HepG2 (cell line): ENCODE measurements at regions not wholly inside any gene's neighbourhood (a gene's known extent, or its start where the extent isn't known, plus 50 kb on each side); places are given as distances from the start of the nearest gene placed in this dataset.
A peak's percentile ranks its signal among the peaks of the same experiment; 100 is the strongest.

ENCODE experiments used
- CBX1 ChIP-seq: IDR thresholded peaks from one replicate; pipeline ENCODE4 v1.6.1; 2016; ENCODE audit warnings: antibody characterized with exemption, low read depth
- EP300 ChIP-seq, 3 experiments: sonication (generic) in 1 of 3; formaldehyde crosslinking in 1 of 3; IDR thresholded peaks; 2 replicates each; pipeline versions ENCODE4 v1.5.1 to v1.6.1; 2011 to 2020; ENCODE audit warnings: low read depth in 2 of 3, low read length in 2 of 3, borderline replicate concordance in 1 of 3, improper control_type of control experiment in 1 of 3, mild to moderate bottlenecking in 1 of 3, missing genetic modification reagents in 1 of 3, moderate library complexity in 1 of 3
- HNRNPUL1 ChIP-seq: fragments of 200-400 bp; formaldehyde crosslinking; IDR thresholded peaks from 2 replicates; pipeline ENCODE4 v1.6.1; 2017; ENCODE audit warnings: low read depth, mild to moderate bottlenecking, low read length, moderate library complexity
- KIAA2018 ChIP-seq: sonication (generic); formaldehyde crosslinking; IDR thresholded peaks from 2 replicates; pipeline ENCODE4 v1.5.0; 2020; ENCODE audit warnings: mild to moderate bottlenecking, missing genetic modification reagents, borderline replicate concordance
- PRPF4 ChIP-seq: fragments of 200-400 bp; formaldehyde crosslinking; IDR thresholded peaks from 2 replicates; pipeline ENCODE4 v1.6.1; 2016; ENCODE audit warnings: low read length, low read depth; ENCODE audit not compliant: poor library complexity, severe bottlenecking
- ZNF136 ChIP-seq: sonication (generic); formaldehyde crosslinking; IDR thresholded peaks from 2 replicates; pipeline ENCODE4 v1.8.1; 2022; ENCODE audit warnings: low read depth, mild to moderate bottlenecking, moderate library complexity, missing genetic modification reagents
- ZNF333 ChIP-seq: sonication (generic); formaldehyde crosslinking; IDR thresholded peaks from 2 replicates; pipeline ENCODE4 v1.4.0; 2020; ENCODE audit warnings: mild to moderate bottlenecking, missing genetic modification reagents, borderline replicate concordance
- ZNF33B ChIP-seq: sonication (generic); formaldehyde crosslinking; IDR thresholded peaks from 2 replicates; pipeline ENCODE4 v1.5.1; 2020; ENCODE audit warnings: mild to moderate bottlenecking, missing genetic modification reagents
- ZNF446 ChIP-seq: sonication (generic); formaldehyde crosslinking; IDR thresholded peaks from 2 replicates; pipeline ENCODE4 v1.5.0; 2020; ENCODE audit warnings: mild to moderate bottlenecking, missing genetic modification reagents
- ZNF558 ChIP-seq: sonication (generic); formaldehyde crosslinking; IDR thresholded peaks from 2 replicates; pipeline ENCODE4 v1.9.0; 2022; ENCODE audit warnings: mild to moderate bottlenecking, missing genetic modification reagents, borderline replicate concordance
- TF ChIP-seq, protein P1 (sequence below): sonication (generic); formaldehyde crosslinking; IDR thresholded peaks from 2 replicates; pipeline ENCODE4 v1.5.0; 2020; ENCODE audit warnings: missing genetic modification reagents
- TF ChIP-seq, protein P2 (sequence below): sonication (generic); formaldehyde crosslinking; IDR thresholded peaks from 2 replicates; pipeline ENCODE4 v1.4.0; 2020; ENCODE audit warnings: missing genetic modification reagents, borderline replicate concordance
- TF ChIP-seq, protein P3 (sequence below): sonication (generic); formaldehyde crosslinking; conservative IDR thresholded peaks from 2 replicates; pipeline ENCODE4 v1.8.0; 2022; ENCODE audit warnings: mild to moderate bottlenecking, moderate library complexity, missing genetic modification reagents

DNA sequence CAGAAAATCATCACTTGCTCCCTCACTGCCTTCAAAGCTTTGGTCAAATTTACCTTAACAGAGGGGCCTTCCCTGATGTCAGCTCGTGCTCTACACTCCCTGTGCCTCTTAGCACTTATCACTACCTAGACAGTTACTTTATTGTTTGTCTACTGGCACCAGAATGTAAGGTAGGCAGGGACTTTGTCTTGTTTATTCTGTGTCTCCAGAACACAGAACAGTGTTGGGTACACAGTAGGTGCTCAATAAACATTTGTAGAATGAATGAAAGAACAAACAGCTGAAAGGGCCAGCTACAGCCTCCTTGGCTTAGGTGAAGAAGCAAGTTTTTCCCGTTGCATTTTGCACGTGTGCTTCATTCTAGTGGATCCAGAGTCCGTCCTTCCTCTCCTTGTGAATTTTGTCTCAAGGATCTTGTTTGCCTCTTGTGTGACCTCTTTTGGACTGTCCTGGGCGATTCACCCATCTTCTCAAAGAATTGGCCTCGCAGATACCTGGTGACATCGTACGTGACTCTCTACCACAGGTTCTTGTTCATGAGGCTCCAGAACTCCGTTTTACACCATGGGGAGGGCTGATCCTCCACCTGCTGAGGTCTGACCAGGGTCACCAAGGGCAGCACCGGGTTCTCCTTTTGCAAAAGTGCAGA, 84.2 kb upstream of the ARMC2 start (continued):
- TF ChIP-seq KIAA2018 (CRISPR knock-in tag) (no peak), ZNF558 (CRISPR knock-in tag) (no peak), EP300 (IDR thresholded peaks at IDR 0.05; ENCODE audit: low read depth in 2 of 2, low read length in 2 of 2) (peak; percentile 62 to 93; a peak in 3 of 4 replicates), EP300 (CRISPR knock-in tag; IDR thresholded peaks at IDR 0.05; ENCODE audit: borderline replicate concordance) (peak; percentile 83), ZNF136 (CRISPR knock-in tag) (peak; percentile 47; the same call in 1 of the 2 replicates), ZNF333 (CRISPR knock-in tag) (no peak), PRPF4 (no peak), HNRNPUL1 (no peak), CBX1 (no peak), ZNF446 (CRISPR knock-in tag) (no peak), ZNF33B (no peak)
- TF ChIP-seq, protein P1, sequence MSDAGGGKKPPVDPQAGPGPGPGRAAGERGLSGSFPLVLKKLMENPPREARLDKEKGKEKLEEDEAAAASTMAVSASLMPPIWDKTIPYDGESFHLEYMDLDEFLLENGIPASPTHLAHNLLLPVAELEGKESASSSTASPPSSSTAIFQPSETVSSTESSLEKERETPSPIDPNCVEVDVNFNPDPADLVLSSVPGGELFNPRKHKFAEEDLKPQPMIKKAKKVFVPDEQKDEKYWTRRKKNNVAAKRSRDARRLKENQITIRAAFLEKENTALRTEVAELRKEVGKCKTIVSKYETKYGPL (CRISPR knock-in tag), result no peak
- TF ChIP-seq, protein P2, sequence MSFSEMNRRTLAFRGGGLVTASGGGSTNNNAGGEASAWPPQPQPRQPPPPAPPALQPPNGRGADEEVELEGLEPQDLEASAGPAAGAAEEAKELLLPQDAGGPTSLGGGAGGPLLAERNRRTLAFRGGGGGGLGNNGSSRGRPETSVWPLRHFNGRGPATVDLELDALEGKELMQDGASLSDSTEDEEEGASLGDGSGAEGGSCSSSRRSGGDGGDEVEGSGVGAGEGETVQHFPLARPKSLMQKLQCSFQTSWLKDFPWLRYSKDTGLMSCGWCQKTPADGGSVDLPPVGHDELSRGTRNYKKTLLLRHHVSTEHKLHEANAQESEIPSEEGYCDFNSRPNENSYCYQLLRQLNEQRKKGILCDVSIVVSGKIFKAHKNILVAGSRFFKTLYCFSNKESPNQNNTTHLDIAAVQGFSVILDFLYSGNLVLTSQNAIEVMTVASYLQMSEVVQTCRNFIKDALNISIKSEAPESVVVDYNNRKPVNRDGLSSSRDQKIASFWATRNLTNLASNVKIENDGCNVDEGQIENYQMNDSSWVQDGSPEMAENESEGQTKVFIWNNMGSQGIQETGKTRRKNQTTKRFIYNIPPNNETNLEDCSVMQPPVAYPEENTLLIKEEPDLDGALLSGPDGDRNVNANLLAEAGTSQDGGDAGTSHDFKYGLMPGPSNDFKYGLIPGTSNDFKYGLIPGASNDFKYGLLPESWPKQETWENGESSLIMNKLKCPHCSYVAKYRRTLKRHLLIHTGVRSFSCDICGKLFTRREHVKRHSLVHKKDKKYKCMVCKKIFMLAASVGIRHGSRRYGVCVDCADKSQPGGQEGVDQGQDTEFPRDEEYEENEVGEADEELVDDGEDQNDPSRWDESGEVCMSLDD (CRISPR knock-in tag), result peak; percentile 46; the same call in 1 of the 2 replicates
- TF ChIP-seq, protein P3, sequence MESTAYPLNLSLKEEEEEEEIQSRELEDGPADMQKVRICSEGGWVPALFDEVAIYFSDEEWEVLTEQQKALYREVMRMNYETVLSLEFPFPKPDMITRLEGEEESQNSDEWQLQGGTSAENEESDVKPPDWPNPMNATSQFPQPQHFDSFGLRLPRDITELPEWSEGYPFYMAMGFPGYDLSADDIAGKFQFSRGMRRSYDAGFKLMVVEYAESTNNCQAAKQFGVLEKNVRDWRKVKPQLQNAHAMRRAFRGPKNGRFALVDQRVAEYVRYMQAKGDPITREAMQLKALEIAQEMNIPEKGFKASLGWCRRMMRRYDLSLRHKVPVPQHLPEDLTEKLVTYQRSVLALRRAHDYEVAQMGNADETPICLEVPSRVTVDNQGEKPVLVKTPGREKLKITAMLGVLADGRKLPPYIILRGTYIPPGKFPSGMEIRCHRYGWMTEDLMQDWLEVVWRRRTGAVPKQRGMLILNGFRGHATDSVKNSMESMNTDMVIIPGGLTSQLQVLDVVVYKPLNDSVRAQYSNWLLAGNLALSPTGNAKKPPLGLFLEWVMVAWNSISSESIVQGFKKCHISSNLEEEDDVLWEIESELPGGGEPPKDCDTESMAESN (CRISPR knock-in tag), result 0 out of 2 replicates have a peak, but pooled peaks have one; percentile 45
